ENCODE measurements at regions not wholly inside any gene's neighbourhood (a gene's known extent, or its start where the extent isn't known, plus 50 kb on each side); places are given as distances from the start of the nearest gene placed in this dataset.

DNA sequence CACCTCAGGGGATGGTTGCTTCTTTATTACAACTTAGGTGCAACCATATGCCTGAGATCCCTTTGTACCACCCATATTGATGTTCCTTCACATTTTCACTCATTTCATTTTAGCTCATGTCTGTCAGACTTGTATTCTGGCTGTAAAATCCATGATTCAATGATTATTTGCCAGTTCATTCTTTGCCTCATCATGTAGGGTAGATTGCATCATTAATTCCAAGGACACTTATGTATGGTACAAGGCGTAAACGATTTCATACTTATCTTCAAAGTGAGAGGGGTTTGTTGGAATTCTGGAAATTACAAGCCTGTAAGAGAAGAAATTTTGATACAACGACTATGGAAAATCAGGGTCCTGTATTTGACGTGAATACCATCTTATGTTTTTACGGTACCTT, 685.0 kb upstream of the FANCL start:
- ChIA-PET POLR2A (ENCODE audit: unreplicated experiment) (no interaction called here), CTCF (no interaction called here)
- H3F3A ChIP-seq (ENCODE audit: insufficient read depth, low read depth), result no peaks in the 10 kb centered on the region
- intact Hi-C loops (cut with micrococcal nuclease; ENCODE audit: unreplicated experiment), result no loop called here
- H3K36me3 ChIP-seq (ENCODE audit: low read depth), result no peaks in the 10 kb centered on the region
- DNase-seq, result no peak
- no peaks in the 10 kb centered on the region for H3K79me2 ChIP-seq (ENCODE audit: low read depth)
- no peaks in the 10 kb centered on the region for H4K20me1 ChIP-seq (ENCODE audit: insufficient read depth)
- no peak for TF ChIP-seq EZH2 (IDR thresholded peaks at IDR 0.05; ENCODE audit: low read depth)
- TF ChIP-seq CTCF (conservative IDR thresholded peaks at IDR 0.05), result no peak
- H3K9me3 ChIP-seq (ENCODE audit: insufficient read depth, low read depth), result no peaks in the 10 kb centered on the region
- H3K27ac ChIP-seq, result no peak overlapping the region
- no peak overlapping the region for H3K4me2 ChIP-seq
- no peaks in the 10 kb centered on the region for H3K9me2 ChIP-seq (ENCODE audit: insufficient read depth)
- H3K27me3 ChIP-seq (ENCODE audit: insufficient read depth, low read depth), result 0 out of 2 replicates have a peak, but pooled peaks cover 4% of the 10 kb centered on the region
- no peak overlapping the region for H2AFZ ChIP-seq
- no peaks in the 10 kb centered on the region for H3K4me1 ChIP-seq (replicated peaks; ENCODE audit: insufficient read depth)
- H3K4me3 ChIP-seq, result no peak overlapping the region
- no TSS peak for BruUV-seq (replicated peaks)

- Histone ChIP-seq H3K9me2 (ENCODE audit: insufficient read depth) (no peaks in the 10 kb centered on the region), H4K20me1 (ENCODE audit: insufficient read depth) (no peaks in the 10 kb centered on the region), H2AFZ (no peak overlapping the region; the same call in 1 of the 2 replicates), H3K4me3 (no peak overlapping the region), H3K36me3 (ENCODE audit: low read depth) (no peaks in the 10 kb centered on the region), H3F3A (ENCODE audit: insufficient read depth, low read depth) (no peaks in the 10 kb centered on the region), H3K79me2 (ENCODE audit: low read depth) (no peaks in the 10 kb centered on the region), H3K27me3 (ENCODE audit: insufficient read depth, low read depth) (0 out of 2 replicates have a peak, but pooled peaks cover 4% of the 10 kb centered on the region), H3K9me3 (ENCODE audit: insufficient read depth, low read depth) (no peaks in the 10 kb centered on the region), H3K27ac (no peak overlapping the region), H3K4me2 (no peak overlapping the region), H3K4me1 (replicated peaks; ENCODE audit: insufficient read depth) (no peaks in the 10 kb centered on the region)
- BruUV-seq (replicated peaks), result no TSS peak
- ChIA-PET POLR2A (ENCODE audit: unreplicated experiment) (no interaction called here), CTCF (no interaction called here)
- DNase-seq, result no peak
- TF ChIP-seq CTCF (conservative IDR thresholded peaks at IDR 0.05) (no peak), EZH2 (IDR thresholded peaks at IDR 0.05; ENCODE audit: low read depth) (no peak)
- intact Hi-C loops (cut with micrococcal nuclease; ENCODE audit: unreplicated experiment), result no loop called here
Measured at GRCh38 chr2:58925676-58926081, 684.6 kb upstream of the FANCL start.

DNA sequence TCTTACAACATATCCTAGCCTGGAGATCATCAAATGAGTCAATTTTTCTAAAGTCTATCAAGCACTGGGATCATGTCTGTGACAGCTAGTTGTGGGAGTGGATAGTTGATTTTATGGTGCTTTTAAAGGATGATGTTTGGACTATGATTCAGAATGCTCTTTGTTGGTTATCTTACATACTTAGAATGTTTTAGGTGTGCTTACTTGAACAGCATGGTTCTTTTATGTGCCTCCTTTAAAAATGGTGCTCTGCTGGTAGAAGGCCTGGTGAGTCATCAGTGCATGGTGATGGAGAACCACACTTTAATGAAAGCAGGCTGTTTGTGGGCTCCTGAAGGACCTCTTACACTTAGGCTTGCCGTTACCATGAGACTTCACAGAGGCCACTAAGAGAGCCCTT, 682.7 kb upstream of the FANCL start:
- no peaks in the 10 kb centered on the region for H3K27me3 ChIP-seq (ENCODE audit: insufficient read depth, low read depth)
- POLR2A ChIA-PET (ENCODE audit: unreplicated experiment), result no interaction called here
- H4K20me1 ChIP-seq (ENCODE audit: insufficient read depth), result no peaks in the 10 kb centered on the region
- no peak overlapping the region for H2AFZ ChIP-seq
- no peaks in the 10 kb centered on the region for H3K9me2 ChIP-seq (ENCODE audit: insufficient read depth)
- H3K4me3 ChIP-seq, result no peak overlapping the region
- H3F3A ChIP-seq (ENCODE audit: insufficient read depth, low read depth), result no peaks in the 10 kb centered on the region
- no peak for DNase-seq
- H3K27ac ChIP-seq, result no peak overlapping the region
- intact Hi-C loops (cut with micrococcal nuclease; ENCODE audit: unreplicated experiment), result no loop called here
- TF ChIP-seq CTCF (conservative IDR thresholded peaks at IDR 0.05) (no peak), EZH2 (IDR thresholded peaks at IDR 0.05; ENCODE audit: low read depth) (no peak)
- BruUV-seq (replicated peaks), result no TSS peak
- no peaks in the 10 kb centered on the region for H3K36me3 ChIP-seq (ENCODE audit: low read depth)
- no peaks in the 10 kb centered on the region for H3K79me2 ChIP-seq (ENCODE audit: low read depth)
- CTCF ChIA-PET, result no interaction called here
- H3K4me2 ChIP-seq, result no peak overlapping the region
- H3K4me1 ChIP-seq (replicated peaks; ENCODE audit: insufficient read depth), result no peaks in the 10 kb centered on the region
- no peaks in the 10 kb centered on the region for H3K9me3 ChIP-seq (ENCODE audit: insufficient read depth, low read depth)

All from PC-9 (cell line).